Nephron (organoid): ENCODE measurements at regions not wholly inside any gene's neighbourhood (a gene's known extent, or its start where the extent isn't known, plus 50 kb on each side); places are given as distances from the start of the nearest gene placed in this dataset.

Experiments
- H3K27ac Mint-ChIP-seq, 3 experiments: 2 replicates each; pipeline ENCODE4 v1.8.0; 2020; ENCODE audit warnings: mixed read lengths in 3 of 3, mild to moderate bottlenecking in 2 of 3, moderate library complexity in 1 of 3
- H3K27me3 Mint-ChIP-seq: 2 replicates; pipeline ENCODE4 v1.8.0; 2021; ENCODE audit warnings: low read depth, mild to moderate bottlenecking, moderate library complexity, mixed read lengths
- H3K36me3 Mint-ChIP-seq: 2 replicates; pipeline ENCODE4 v1.8.0; 2020; ENCODE audit warnings: low read depth, mixed read lengths
- H3K4me1 Mint-ChIP-seq: 2 replicates; pipeline ENCODE4 v1.8.0; 2020; ENCODE audit warnings: mixed read lengths
- H3K4me3 Mint-ChIP-seq, 3 experiments: 2 replicates each; pipeline ENCODE4 v1.8.0; 2020; ENCODE audit warnings: mild to moderate bottlenecking in 3 of 3, mixed read lengths in 3 of 3, moderate library complexity in 2 of 3
- H3K9me3 Mint-ChIP-seq: 2 replicates; pipeline ENCODE4 v1.8.0; 2020; ENCODE audit warnings: mixed read lengths
- TF ChIP-seq, protein P1 (sequence below), 3 experiments: fragments of 200-600 bp; sonication (generic); IDR thresholded peaks; one replicate each; pipeline ENCODE4 v1.5.0; 2021; ENCODE audit warnings: antibody characterized with exemption in 3 of 3; ENCODE audit not compliant: unreplicated experiment in 3 of 3

DNA sequence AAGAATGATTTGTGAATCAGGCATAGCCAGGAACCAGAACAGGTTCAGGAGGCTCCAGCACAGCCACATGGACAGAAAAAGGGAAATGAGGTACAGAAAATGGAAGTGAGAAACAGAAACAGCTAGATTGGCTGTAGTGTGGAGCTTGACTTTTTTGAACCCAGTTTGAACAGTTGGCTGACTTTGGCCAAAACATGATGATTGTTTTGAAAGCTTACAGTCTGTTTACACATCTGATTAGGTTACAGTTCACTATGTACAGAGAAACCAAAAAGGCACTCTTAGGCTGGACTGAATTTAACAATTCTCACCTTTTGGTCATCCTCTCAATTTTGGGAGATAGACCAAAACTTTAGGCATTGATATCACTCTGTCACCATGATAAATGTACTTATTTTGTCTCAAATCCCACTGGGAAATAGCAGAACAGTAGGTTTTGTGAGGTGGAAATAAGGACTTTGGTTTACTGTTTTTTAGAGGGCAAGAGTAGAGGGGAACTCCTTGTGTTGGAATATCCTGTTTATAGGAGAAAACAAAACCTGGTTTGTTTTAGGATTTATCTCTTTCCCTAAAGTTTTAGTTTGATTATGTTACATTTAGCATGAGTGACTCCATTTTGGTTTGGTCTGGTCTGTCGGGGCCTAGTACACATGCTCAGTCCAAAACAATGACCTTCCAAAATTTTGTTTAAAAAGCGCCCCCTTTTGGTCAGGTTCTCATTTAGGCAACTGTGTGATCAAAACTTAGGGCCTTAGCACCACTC lies 123.1 kb downstream of the OLIG3 start:
- H3K4me1 Mint-ChIP-seq: no peaks in the 10 kb centered on the region
- peaks cover 3% of the 10 kb centered on the region for H3K27me3 Mint-ChIP-seq

DNA sequence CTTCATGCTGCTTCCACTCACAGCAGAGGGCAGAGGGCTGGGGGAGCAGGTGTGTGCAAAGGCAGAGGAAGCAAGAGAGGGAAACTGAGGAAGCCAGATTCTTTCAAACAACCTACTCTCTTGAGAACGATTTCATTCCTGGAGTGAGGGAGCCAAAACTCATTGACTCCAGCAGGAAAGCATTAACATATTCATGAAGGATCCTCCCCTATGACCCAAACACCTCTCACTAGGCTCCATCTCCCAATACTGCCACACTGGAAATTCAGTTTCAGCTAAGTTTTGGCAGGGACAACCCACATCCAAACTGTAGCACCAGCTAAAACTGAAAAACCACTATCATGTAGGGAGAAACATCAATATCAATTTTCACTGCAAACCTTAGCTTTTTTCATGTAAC lies 125.1 kb downstream of the OLIG3 start:
- no peak overlapping the region for H3K27ac Mint-ChIP-seq
- H3K4me3 Mint-ChIP-seq: no peak overlapping the region
- TF ChIP-seq, protein P1, sequence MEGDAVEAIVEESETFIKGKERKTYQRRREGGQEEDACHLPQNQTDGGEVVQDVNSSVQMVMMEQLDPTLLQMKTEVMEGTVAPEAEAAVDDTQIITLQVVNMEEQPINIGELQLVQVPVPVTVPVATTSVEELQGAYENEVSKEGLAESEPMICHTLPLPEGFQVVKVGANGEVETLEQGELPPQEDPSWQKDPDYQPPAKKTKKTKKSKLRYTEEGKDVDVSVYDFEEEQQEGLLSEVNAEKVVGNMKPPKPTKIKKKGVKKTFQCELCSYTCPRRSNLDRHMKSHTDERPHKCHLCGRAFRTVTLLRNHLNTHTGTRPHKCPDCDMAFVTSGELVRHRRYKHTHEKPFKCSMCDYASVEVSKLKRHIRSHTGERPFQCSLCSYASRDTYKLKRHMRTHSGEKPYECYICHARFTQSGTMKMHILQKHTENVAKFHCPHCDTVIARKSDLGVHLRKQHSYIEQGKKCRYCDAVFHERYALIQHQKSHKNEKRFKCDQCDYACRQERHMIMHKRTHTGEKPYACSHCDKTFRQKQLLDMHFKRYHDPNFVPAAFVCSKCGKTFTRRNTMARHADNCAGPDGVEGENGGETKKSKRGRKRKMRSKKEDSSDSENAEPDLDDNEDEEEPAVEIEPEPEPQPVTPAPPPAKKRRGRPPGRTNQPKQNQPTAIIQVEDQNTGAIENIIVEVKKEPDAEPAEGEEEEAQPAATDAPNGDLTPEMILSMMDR (IDR thresholded peaks at IDR 0.05; ENCODE audit: unreplicated experiment in 3 of 3): no peak
- H3K27me3 Mint-ChIP-seq: peaks cover 5% of the 10 kb centered on the region
- H3K4me1 Mint-ChIP-seq: no peaks in the 10 kb centered on the region
- H3K9me3 Mint-ChIP-seq: no peaks in the 10 kb centered on the region
- H3K36me3 Mint-ChIP-seq: no peaks in the 10 kb centered on the region

More for the DNA sequence above, 123.1 kb downstream of the OLIG3 start:
- Mint-ChIP-seq H3K9me3 (no peaks in the 10 kb centered on the region), H3K27ac (no peak overlapping the region), H3K36me3 (no peaks in the 10 kb centered on the region), H3K4me3 (no peak overlapping the region)
- TF ChIP-seq, protein P1 (IDR thresholded peaks at IDR 0.05; ENCODE audit: unreplicated experiment in 3 of 3): no peak

DNA sequence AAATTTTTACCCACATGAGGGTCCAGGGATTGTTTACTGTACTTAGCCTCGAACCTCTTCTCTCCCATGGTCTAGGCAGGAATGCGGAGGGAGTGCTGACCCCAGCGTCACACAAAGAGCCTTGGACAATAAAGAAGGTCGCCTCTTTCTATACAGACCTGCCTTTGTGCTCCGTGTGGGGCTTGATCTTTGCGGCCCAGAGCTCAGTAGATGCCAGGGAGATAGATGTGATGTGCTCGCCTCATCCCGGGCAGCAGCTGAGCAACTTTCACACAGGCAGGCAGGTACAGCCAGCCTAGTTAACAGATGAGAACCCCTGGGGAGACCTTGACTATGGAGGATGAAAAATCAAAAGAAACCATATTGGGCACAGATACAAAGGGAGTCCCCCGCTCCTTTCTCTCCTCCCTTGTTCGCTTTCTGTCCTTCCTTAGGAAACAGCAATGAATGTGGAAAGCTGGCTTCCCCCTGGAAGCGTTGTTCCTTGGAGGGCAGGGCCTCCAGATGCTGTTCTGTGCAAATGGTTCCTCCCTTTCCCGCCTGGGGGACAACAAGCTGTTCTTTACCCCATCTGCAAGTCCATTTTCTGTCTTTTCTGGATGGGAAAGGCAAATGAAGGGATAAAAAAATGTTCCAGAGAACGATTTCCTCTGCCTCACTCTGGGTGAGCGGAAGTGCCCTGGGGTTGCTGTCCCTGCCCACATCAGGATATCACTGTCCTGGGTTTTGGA lies 128.3 kb downstream of the OLIG3 start:
- H3K4me3 Mint-ChIP-seq: no peak overlapping the region
- peaks cover 10% of the 10 kb centered on the region for H3K27me3 Mint-ChIP-seq
- H3K9me3 Mint-ChIP-seq: no peaks in the 10 kb centered on the region
- no peak overlapping the region for H3K27ac Mint-ChIP-seq
- TF ChIP-seq, protein P1 (IDR thresholded peaks at IDR 0.05; ENCODE audit: unreplicated experiment in 3 of 3): no peak
- no peaks in the 10 kb centered on the region for H3K36me3 Mint-ChIP-seq
- H3K4me1 Mint-ChIP-seq: peaks cover 5% of the 10 kb centered on the region

DNA sequence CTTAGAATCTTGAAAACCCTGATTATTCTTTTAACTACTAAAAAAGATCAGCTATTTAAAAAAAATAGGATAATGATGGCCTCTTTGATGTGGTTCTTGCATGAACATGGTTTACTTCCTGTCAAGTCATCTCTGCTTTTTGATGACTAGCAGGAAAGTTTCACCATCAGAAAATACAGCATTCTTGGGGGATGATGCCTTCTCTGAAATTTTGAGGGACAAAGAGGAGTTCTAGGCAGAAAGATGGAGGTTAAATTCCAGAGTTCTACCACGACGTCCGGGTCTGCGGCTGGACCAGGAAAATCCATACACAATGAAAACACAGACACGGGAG lies 130.4 kb downstream of the OLIG3 start:
- TF ChIP-seq, protein P1 (IDR thresholded peaks at IDR 0.05; ENCODE audit: unreplicated experiment in 3 of 3): no peak
- no peaks in the 10 kb centered on the region for H3K9me3 Mint-ChIP-seq
- no peaks in the 10 kb centered on the region for H3K36me3 Mint-ChIP-seq
- peaks cover 5% of the 10 kb centered on the region for H3K4me1 Mint-ChIP-seq
- H3K4me3 Mint-ChIP-seq: no peak overlapping the region
- H3K27ac Mint-ChIP-seq: no peak overlapping the region
- H3K27me3 Mint-ChIP-seq: peaks cover 12% of the 10 kb centered on the region

DNA sequence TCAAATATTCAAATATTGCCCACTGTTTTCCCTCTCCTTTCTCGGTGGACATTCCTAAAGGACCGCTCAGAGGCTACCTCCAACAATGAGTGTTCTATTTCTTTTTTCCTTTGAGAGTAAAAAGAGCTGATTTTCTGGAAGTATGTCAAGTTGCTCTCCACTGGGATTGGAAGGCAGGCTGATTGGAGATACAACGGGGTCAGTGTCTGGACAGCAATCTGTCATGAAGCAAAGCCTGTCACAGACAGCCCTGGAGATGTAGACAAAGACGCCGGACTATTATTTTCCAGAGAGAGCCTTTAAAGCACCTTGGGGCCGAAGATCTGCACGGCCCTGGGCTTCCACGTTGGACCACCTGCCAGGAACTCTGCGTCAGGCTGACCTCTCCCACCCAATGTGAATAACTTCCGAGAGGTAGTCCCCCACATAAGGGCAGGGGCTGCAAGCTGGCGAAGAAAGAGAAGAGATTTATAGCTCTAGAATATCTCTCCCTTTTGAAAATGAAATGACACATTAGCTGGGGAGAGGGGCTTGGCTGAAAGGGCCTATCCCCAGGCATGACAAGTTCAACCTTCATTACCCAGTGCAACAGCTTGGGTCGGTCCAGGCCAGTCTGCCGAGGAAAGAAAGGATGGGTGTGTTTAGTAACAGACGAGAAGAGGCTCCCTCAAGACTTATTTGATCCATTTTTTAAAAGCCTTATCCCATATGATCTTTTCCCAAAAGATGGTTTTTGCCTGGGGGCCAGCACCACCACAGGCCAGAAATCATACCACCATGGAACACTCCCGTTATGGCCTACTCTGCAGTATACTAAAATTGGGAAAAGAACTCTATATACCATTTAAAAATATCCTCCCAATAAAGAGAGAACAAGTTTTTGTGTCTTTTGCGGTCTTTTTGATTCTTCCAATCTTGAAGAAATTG lies 131.1 kb downstream of the OLIG3 start:
- peaks cover 5% of the 10 kb centered on the region for H3K4me1 Mint-ChIP-seq
- no peaks in the 10 kb centered on the region for H3K36me3 Mint-ChIP-seq
- peaks cover 18% of the 10 kb centered on the region for H3K27me3 Mint-ChIP-seq
- TF ChIP-seq, protein P1 (IDR thresholded peaks at IDR 0.05; ENCODE audit: unreplicated experiment in 3 of 3): no peak
- no peak overlapping the region for H3K27ac Mint-ChIP-seq
- no peaks in the 10 kb centered on the region for H3K9me3 Mint-ChIP-seq
- H3K4me3 Mint-ChIP-seq: no peak overlapping the region
